Stimulated activated CD8-positive, alpha-beta memory T cell treated with anti-CD3 and anti-CD28 coated beads, Interleukin-15, amount 100 ng/mL, for 24 hours (primary cell): ENCODE measurements at regions not wholly inside any gene's neighbourhood (a gene's known extent, or its start where the extent isn't known, plus 50 kb on each side); places are given as distances from the start of the nearest gene placed in this dataset.

ENCODE experiments used
- DNase-seq: peaks from one replicate; pipeline ENCODE4 v3.0.0-alpha.2; 2020; ENCODE audit warnings: low read depth

GRCh38 chrX:20522420-20522819 lies 255.7 kb upstream of the RPS6KA3 start:
- DNase-seq = no peak

GRCh38 chrX:20521222-20521621 lies 254.5 kb upstream of the RPS6KA3 start:
- DNase-seq = no peak

GRCh38 chrX:20519826-20520225 lies 253.1 kb upstream of the RPS6KA3 start:
- no peak for DNase-seq

GRCh38 chrX:20519146-20519545 lies 252.4 kb upstream of the RPS6KA3 start:
- DNase-seq = no peak

- no peak for DNase-seq
Observed at GRCh38 chrX:20517565-20517964, 250.9 kb upstream of the RPS6KA3 start.

GRCh38 chrX:20515841-20516461 lies 249.2 kb upstream of the RPS6KA3 start:
- no peak for DNase-seq

GRCh38 chrX:20514358-20514757 lies 247.6 kb upstream of the RPS6KA3 start:
- no peak for DNase-seq

- DNase-seq = no peak
Observed at GRCh38 chrX:20513185-20513584, 246.5 kb upstream of the RPS6KA3 start.

- DNase-seq = no peak
Observed at GRCh38 chrX:20511792-20512191, 245.1 kb upstream of the RPS6KA3 start.

- DNase-seq = no peak
Observed at GRCh38 chrX:20507901-20508620, 241.4 kb upstream of the RPS6KA3 start.

GRCh38 chrX:20506739-20507138 lies 240.0 kb upstream of the RPS6KA3 start:
- no peak for DNase-seq

- DNase-seq = no peak
Observed at GRCh38 chrX:20500949-20501348, 234.2 kb upstream of the RPS6KA3 start.

- no peak for DNase-seq
Observed at GRCh38 chrX:20500171-20500865, 233.6 kb upstream of the RPS6KA3 start.

- no peak for DNase-seq
Observed at GRCh38 chrX:20499763-20500162, 233.1 kb upstream of the RPS6KA3 start.

GRCh38 chrX:20498851-20499635 lies 232.3 kb upstream of the RPS6KA3 start:
- no peak for DNase-seq

- no peak for DNase-seq
Observed at GRCh38 chrX:20495575-20495974, 228.9 kb upstream of the RPS6KA3 start.

GRCh38 chrX:20488473-20488872 lies 221.8 kb upstream of the RPS6KA3 start:
- DNase-seq = no peak

GRCh38 chrX:20487227-20487626 lies 220.5 kb upstream of the RPS6KA3 start:
- no peak for DNase-seq

GRCh38 chrX:20481632-20482031 lies 214.9 kb upstream of the RPS6KA3 start:
- no peak for DNase-seq

- no peak for DNase-seq
Observed at GRCh38 chrX:20479896-20480295, 213.2 kb upstream of the RPS6KA3 start.

- no peak for DNase-seq
Observed at GRCh38 chrX:20479048-20479447, 212.3 kb upstream of the RPS6KA3 start.

- DNase-seq = no peak
Observed at GRCh38 chrX:20477836-20478524, 211.3 kb upstream of the RPS6KA3 start.
